ENCODE measurements at regions not wholly inside any gene's neighbourhood (a gene's known extent, or its start where the extent isn't known, plus 50 kb on each side); places are given as distances from the start of the nearest gene placed in this dataset.

DNA sequence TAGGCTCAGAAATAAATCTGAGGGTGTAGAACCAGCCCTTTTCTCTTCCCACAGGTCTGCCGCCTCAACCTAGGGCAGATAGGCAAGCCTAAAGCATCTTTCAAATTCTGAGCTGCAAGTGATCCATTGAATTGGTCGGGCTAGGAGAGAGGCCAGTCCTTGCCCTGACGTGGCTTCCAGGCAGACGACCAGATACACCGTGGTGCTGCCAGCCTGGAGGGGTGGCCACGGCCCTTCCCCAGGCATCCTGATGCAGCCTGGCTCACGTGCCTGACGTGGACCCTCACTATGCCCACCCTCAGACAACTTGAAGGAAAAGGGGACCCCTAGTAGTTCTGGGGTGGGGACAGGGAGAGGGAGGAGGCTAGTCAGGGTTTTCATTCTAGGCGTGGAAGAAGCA is 859.3 kb upstream of the KLHL1 start:
- ChIA-PET CTCF (no interaction called here), POLR2A (no interaction called here)
- no peaks in the 10 kb centered on the region for H3K9me3 ChIP-seq (replicated peaks; ENCODE audit: control insufficient read depth, insufficient read depth, low read length)
- H3K36me3 ChIP-seq (ENCODE audit: control insufficient read depth in 2 of 2, extremely low read depth in 1 of 2, insufficient read depth in 2 of 2, low read length in 2 of 2) = no peaks in the 10 kb centered on the region
- H3K27ac ChIP-seq (ENCODE audit: insufficient read depth, low read depth, low read length) = no peak overlapping the region
- intact Hi-C loops (cut with micrococcal nuclease) (loop anchor here (10.0 kb wide), 1 partner anchor 1597 kb away; no protein-coding TSS in a partner anchor), dilution Hi-C loops (cut with MboI; ENCODE audit: extremely low pct_ligation_motif_present, low sequenced_read_pairs) (no loop called here)
- H3K9ac ChIP-seq (replicated peaks; ENCODE audit: extremely low read depth, insufficient read depth, low read length) = no peak overlapping the region
- DNase-seq (ENCODE audit: low read depth, low spot score) = no peak
- TF ChIP-seq JUN (IDR thresholded peaks at IDR 0.05; ENCODE audit: borderline replicate concordance, insufficient read depth, insufficient read length, low read depth) = no peak
- TF ChIP-seq, protein P1, sequence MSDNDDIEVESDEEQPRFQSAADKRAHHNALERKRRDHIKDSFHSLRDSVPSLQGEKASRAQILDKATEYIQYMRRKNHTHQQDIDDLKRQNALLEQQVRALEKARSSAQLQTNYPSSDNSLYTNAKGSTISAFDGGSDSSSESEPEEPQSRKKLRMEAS (IDR thresholded peaks at IDR 0.05; ENCODE audit: insufficient read depth, insufficient read length) = no peak
- TF ChIP-seq CTCF (IDR thresholded peaks at IDR 0.05; ENCODE audit: extremely low read depth in 1 of 2, insufficient read depth in 1 of 2, low read depth in 1 of 2, low read length in 2 of 2) = no peak
- TF ChIP-seq FOS (IDR thresholded peaks at IDR 0.05; ENCODE audit: borderline replicate concordance, insufficient read depth, low read length) = no peak
- TF ChIP-seq POLR2AphosphoS5 (IDR thresholded peaks at IDR 0.05; ENCODE audit: insufficient read depth, low read depth, low read length) = no peak
- no peak for TF ChIP-seq GATA2 (IDR thresholded peaks at IDR 0.05; ENCODE audit: insufficient read depth, insufficient read length, low read depth, low read length)
- TF ChIP-seq MYC (IDR thresholded peaks at IDR 0.05; ENCODE audit: low read depth, low read length) = no peak
- TF ChIP-seq POLR2A (IDR thresholded peaks at IDR 0.05; ENCODE audit: low read depth, low read length) = no peak
- TF ChIP-seq EZH2 (IDR thresholded peaks at IDR 0.05; ENCODE audit: borderline replicate concordance, low read depth, low read length, severe bottlenecking) = no peak
- no peaks in the 10 kb centered on the region for H4K20me1 ChIP-seq (replicated peaks; ENCODE audit: control insufficient read depth, extremely low read depth, insufficient read depth, low read length)
- no peak for FAIRE-seq
- no peaks in the 10 kb centered on the region for H3K9me1 ChIP-seq (replicated peaks; ENCODE audit: control insufficient read depth, extremely low read depth, insufficient read depth, low read length)
- no peak overlapping the region for H3K4me2 ChIP-seq (ENCODE audit: insufficient read depth, low read length)
- BruUV-seq (replicated peaks) = no TSS peak
- H3K79me2 ChIP-seq (ENCODE audit: control insufficient read depth, insufficient read depth, low read length) = no peaks in the 10 kb centered on the region
- H3K4me1 ChIP-seq (ENCODE audit: control insufficient read depth, extremely low read depth, insufficient read depth, low read length) = no peaks in the 10 kb centered on the region
- no peak overlapping the region for H3K4me3 ChIP-seq (replicated peaks in 1 of 3; ENCODE audit: insufficient read depth in 1 of 3, low read depth in 1 of 3, low read length in 3 of 3)
- H2AFZ ChIP-seq (ENCODE audit: low read depth, low read length) = no peak overlapping the region
- no peaks in the 10 kb centered on the region for H3K27me3 ChIP-seq (ENCODE audit: control insufficient read depth in 2 of 2, insufficient read depth in 2 of 2, low read length in 2 of 2)
